ENCODE measurements at regions not wholly inside any gene's neighbourhood (a gene's known extent, or its start where the extent isn't known, plus 50 kb on each side); places are given as distances from the start of the nearest gene placed in this dataset.

- DNase-seq (ENCODE audit: low read depth, low spot score), result no peak
- H3K27ac ChIP-seq, result no peak overlapping the region
These were observed 471.1 kb upstream of the NWD2 start for GRCh38 chr4:36773467-36773866.

- no peak overlapping the region for H3K27ac ChIP-seq
- DNase-seq (ENCODE audit: low read depth, low spot score), result no peak
These were observed 469.0 kb upstream of the NWD2 start for GRCh38 chr4:36775544-36775943.

- DNase-seq (ENCODE audit: low read depth, low spot score), result no peak
- H3K27ac ChIP-seq, result no peak overlapping the region
These were observed 464.9 kb upstream of the NWD2 start for GRCh38 chr4:36779601-36780000.

- no peak overlapping the region for H3K27ac ChIP-seq
- no peak for DNase-seq (ENCODE audit: low read depth, low spot score)
These were observed 458.6 kb upstream of the NWD2 start for GRCh38 chr4:36785973-36786372.

- DNase-seq (ENCODE audit: low read depth, low spot score), result no peak
These were observed 458.0 kb upstream of the NWD2 start for GRCh38 chr4:36786519-36786918.

GRCh38 chr4:36794716-36795115 lies 449.8 kb upstream of the NWD2 start:
- no peak for DNase-seq (ENCODE audit: low read depth, low spot score)
- H3K27ac ChIP-seq, result no peak overlapping the region

More at GRCh38 chr4:36786519-36786918, 458.0 kb upstream of the NWD2 start:
- no peak overlapping the region for H3K27ac ChIP-seq

GRCh38 chr4:36812149-36812548 lies 432.4 kb upstream of the NWD2 start:
- no peak for DNase-seq (ENCODE audit: low read depth, low spot score)
- no peak overlapping the region for H3K27ac ChIP-seq

- H3K27ac ChIP-seq, result no peak overlapping the region
- DNase-seq (ENCODE audit: low read depth, low spot score), result no peak
These were observed 429.0 kb upstream of the NWD2 start for GRCh38 chr4:36815536-36815935.

GRCh38 chr4:36823199-36823967 lies 421.2 kb upstream of the NWD2 start:
- H3K27ac ChIP-seq, result no peak overlapping the region
- DNase-seq (ENCODE audit: low read depth, low spot score), result no peak

- H3K27ac ChIP-seq, result no peak overlapping the region
- no peak for DNase-seq (ENCODE audit: low read depth, low spot score)
These were observed 419.9 kb upstream of the NWD2 start for GRCh38 chr4:36824682-36825081.

GRCh38 chr4:36835246-36835645 lies 409.3 kb upstream of the NWD2 start:
- DNase-seq (ENCODE audit: low read depth, low spot score), result no peak
- no peak overlapping the region for H3K27ac ChIP-seq

- no peak overlapping the region for H3K27ac ChIP-seq
- DNase-seq (ENCODE audit: low read depth, low spot score), result no peak
These were observed 402.8 kb upstream of the NWD2 start for GRCh38 chr4:36841583-36842326.

- DNase-seq (ENCODE audit: low read depth, low spot score), result no peak
- H3K27ac ChIP-seq, result no peak overlapping the region
These were observed 400.1 kb upstream of the NWD2 start for GRCh38 chr4:36844448-36844847.

GRCh38 chr4:36852856-36853255 lies 391.7 kb upstream of the NWD2 start:
- no peak overlapping the region for H3K27ac ChIP-seq
- DNase-seq (ENCODE audit: low read depth, low spot score), result no peak

- H3K27ac ChIP-seq, result no peak overlapping the region
- no peak for DNase-seq (ENCODE audit: low read depth, low spot score)
These were observed 390.0 kb upstream of the NWD2 start for GRCh38 chr4:36854554-36854953.

- DNase-seq (ENCODE audit: low read depth, low spot score), result no peak
- no peak overlapping the region for H3K27ac ChIP-seq
These were observed 380.9 kb upstream of the NWD2 start for GRCh38 chr4:36863601-36864000.

GRCh38 chr4:36870121-36870520 lies 374.4 kb upstream of the NWD2 start:
- no peak for DNase-seq (ENCODE audit: low read depth, low spot score)
- H3K27ac ChIP-seq, result no peak overlapping the region

GRCh38 chr4:36872679-36873078 lies 371.9 kb upstream of the NWD2 start:
- no peak for DNase-seq (ENCODE audit: low read depth, low spot score)
- no peak overlapping the region for H3K27ac ChIP-seq

GRCh38 chr4:36884151-36884550 lies 360.4 kb upstream of the NWD2 start:
- H3K27ac ChIP-seq, result no peak overlapping the region
- no peak for DNase-seq (ENCODE audit: low read depth, low spot score)

GRCh38 chr4:36891971-36892370 lies 352.6 kb upstream of the NWD2 start:
- DNase-seq (ENCODE audit: low read depth, low spot score), result no peak
- no peak overlapping the region for H3K27ac ChIP-seq

- H3K27ac ChIP-seq, result no peak overlapping the region
- DNase-seq (ENCODE audit: low read depth, low spot score), result no peak
These were observed 344.0 kb upstream of the NWD2 start for GRCh38 chr4:36900446-36900987.

All from epithelial cell of prostate (primary cell).